HL-60 (cell line): ENCODE measurements at regions not wholly inside any gene's neighbourhood (a gene's known extent, or its start where the extent isn't known, plus 50 kb on each side); places are given as distances from the start of the nearest gene placed in this dataset.

Experiments used
- DNase-seq, 2 experiments: peaks; one replicate each; pipeline ENCODE4 v3.0.0-alpha.2; 2010 to 2020; ENCODE audit warnings: low read depth in 1 of 2, low spot score in 1 of 2
- H3K27ac ChIP-seq: fragments of 250-450 bp; sonication (Bioruptor Pico); replicated peaks from 2 replicates; pipeline ENCODE4 v1.5.1; 2020; ENCODE audit warnings: mild to moderate bottlenecking, moderate library complexity
- H3K27me3 ChIP-seq: fragments of 250-450 bp; sonication (Bioruptor Pico); 2 replicates; pipeline ENCODE4 v1.5.1; 2021; ENCODE audit warnings: mild to moderate bottlenecking, moderate library complexity; ENCODE audit not compliant: insufficient read depth, poor library complexity, severe bottlenecking
- H3K4me3 ChIP-seq: replicated peaks from 2 replicates; pipeline ENCODE4 v1.5.1; 2011; ENCODE audit warnings: mild to moderate bottlenecking, control low read depth, low read length; ENCODE audit not compliant: insufficient read depth
- CTCF ChIP-seq: IDR thresholded peaks from one replicate; pipeline ENCODE4 v1.5.1; 2011; ENCODE audit warnings: low read length, control low read depth, inconsistent platforms; ENCODE audit not compliant: insufficient read depth
- GABPA ChIP-seq: IDR thresholded peaks from 2 replicates; pipeline ENCODE4 v1.6.1; 2012; ENCODE audit warnings: low read depth
- POLR2AphosphoS5 ChIP-seq: IDR thresholded peaks from 2 replicates; pipeline ENCODE4 v1.6.1; 2012; ENCODE audit warnings: low read depth
- SPI1 ChIP-seq: IDR thresholded peaks from 2 replicates; pipeline ENCODE4 v1.6.1; 2012; ENCODE audit warnings: low read depth, mild to moderate bottlenecking, borderline replicate concordance
- TF ChIP-seq, protein P1 (sequence below): IDR thresholded peaks from 2 replicates; pipeline ENCODE4 v1.6.1; 2012; ENCODE audit warnings: low read depth; ENCODE audit not compliant: insufficient replicate concordance

- Histone ChIP-seq H3K27ac (no peak overlapping the region), H3K4me3 (no peak overlapping the region), H3K27me3 (no peaks in the 10 kb centered on the region)
- TF ChIP-seq SPI1 (no peak), POLR2AphosphoS5 (no peak), CTCF (no peak), GABPA (no peak)
- TF ChIP-seq, protein P1, sequence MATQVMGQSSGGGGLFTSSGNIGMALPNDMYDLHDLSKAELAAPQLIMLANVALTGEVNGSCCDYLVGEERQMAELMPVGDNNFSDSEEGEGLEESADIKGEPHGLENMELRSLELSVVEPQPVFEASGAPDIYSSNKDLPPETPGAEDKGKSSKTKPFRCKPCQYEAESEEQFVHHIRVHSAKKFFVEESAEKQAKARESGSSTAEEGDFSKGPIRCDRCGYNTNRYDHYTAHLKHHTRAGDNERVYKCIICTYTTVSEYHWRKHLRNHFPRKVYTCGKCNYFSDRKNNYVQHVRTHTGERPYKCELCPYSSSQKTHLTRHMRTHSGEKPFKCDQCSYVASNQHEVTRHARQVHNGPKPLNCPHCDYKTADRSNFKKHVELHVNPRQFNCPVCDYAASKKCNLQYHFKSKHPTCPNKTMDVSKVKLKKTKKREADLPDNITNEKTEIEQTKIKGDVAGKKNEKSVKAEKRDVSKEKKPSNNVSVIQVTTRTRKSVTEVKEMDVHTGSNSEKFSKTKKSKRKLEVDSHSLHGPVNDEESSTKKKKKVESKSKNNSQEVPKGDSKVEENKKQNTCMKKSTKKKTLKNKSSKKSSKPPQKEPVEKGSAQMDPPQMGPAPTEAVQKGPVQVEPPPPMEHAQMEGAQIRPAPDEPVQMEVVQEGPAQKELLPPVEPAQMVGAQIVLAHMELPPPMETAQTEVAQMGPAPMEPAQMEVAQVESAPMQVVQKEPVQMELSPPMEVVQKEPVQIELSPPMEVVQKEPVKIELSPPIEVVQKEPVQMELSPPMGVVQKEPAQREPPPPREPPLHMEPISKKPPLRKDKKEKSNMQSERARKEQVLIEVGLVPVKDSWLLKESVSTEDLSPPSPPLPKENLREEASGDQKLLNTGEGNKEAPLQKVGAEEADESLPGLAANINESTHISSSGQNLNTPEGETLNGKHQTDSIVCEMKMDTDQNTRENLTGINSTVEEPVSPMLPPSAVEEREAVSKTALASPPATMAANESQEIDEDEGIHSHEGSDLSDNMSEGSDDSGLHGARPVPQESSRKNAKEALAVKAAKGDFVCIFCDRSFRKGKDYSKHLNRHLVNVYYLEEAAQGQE = no peak
- no peak for DNase-seq
Measured at GRCh38 chr1:30514137-30514654, 209.2 kb downstream of the MATN1 start.

DNA sequence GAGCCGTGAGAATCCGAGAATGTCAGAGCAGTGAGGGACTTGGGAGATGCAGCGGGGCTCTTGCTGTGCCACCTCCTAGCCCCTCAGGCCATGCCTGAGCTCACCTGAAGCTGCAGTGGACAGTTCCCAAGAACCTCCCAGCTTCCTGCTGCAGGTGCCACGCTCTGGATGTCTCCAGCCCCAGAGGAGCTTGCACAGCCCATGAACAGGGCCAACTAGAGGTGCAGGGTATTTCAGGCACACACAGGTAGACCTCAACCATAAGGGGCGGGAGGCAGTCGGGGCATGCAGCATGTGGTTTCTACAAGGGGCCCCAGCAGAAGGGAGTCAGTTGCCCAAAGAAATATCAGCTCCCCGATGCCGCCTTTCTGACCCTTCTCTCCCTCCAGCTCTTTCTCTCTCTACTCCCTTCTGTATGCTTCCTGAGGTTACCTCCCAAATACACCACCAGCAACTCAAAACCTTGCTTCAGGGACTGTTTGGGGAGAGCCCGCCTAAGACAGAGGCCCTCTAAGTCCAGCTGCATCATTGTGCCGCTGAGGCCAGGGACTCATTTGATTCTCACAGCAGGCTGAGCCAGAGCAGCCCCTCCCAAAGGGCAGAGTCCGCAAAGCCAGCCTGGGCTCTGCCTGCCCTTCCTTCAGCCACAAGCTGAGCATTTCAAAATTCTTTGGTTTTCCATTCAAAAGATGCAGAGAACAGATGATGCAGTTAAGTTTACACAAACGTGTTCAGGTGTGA, 209.8 kb downstream of the MATN1 start:
- no peak for DNase-seq
- Histone ChIP-seq H3K4me3 (no peak overlapping the region), H3K27me3 (no peaks in the 10 kb centered on the region), H3K27ac (no peak overlapping the region)
- TF ChIP-seq, protein P1 = no peak
- TF ChIP-seq SPI1 (no peak), POLR2AphosphoS5 (no peak), GABPA (no peak), CTCF (no peak)

DNA sequence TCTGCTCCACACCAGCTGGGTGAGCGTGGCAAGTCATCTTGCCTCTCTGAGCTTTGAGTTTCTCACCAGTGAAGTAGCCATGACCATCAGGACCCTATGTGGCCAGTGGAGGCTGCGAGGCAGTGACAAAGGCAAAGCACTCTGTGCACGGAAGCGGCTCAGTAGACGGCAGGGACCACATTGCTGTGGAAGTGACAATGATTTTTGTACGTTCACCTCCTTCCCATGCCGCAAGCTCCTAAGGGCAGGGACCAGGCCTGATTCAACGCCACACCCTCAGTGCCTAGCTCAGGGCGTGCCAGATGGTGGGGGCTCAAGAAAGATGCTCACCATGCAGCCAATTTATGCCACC, 210.5 kb downstream of the MATN1 start:
- H3K27me3 ChIP-seq = no peaks in the 10 kb centered on the region
- TF ChIP-seq, protein P1 = no peak
- TF ChIP-seq GABPA (no peak), SPI1 (no peak), POLR2AphosphoS5 (no peak), CTCF (no peak)
- no peak for DNase-seq
- no peak overlapping the region for H3K27ac ChIP-seq
- H3K4me3 ChIP-seq = no peak overlapping the region
